ENCODE measurements at regions not wholly inside any gene's neighbourhood (a gene's known extent, or its start where the extent isn't known, plus 50 kb on each side); places are given as distances from the start of the nearest gene placed in this dataset.
A peak's percentile ranks its signal among the peaks of the same experiment; 100 is the strongest.

DNA sequence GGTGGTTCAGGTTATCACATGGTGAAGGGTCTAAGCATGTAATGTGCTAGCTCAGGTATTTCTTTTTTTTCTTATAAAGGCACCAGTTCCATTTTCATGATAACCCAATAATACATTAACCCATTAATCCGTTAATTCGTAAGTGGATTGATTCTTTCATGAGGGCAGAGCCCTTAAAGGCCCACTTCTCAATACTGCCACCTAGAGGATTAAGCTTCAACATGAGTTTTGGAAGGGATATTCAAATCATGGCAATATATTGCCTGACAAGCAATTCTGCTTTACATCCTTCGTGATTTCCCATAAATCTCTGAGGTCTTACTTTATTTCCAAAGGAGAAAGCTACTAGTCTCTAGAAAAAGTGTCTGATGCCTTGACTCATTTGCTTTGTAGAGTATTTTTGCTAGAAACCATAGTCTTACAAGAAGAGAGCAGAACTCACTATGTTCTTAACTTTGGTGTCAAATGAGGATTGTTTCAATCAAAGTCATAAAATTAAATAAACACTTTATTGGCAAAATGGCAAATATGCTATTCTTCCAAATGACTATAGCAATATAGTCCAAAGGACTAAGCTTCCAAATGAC, 271.3 kb downstream of the KCNS3 start:
- TF ChIP-seq CTCF (IDR thresholded peaks at IDR 0.05), result peak; percentile 70
- TF ChIP-seq EZH2 (IDR thresholded peaks at IDR 0.05; ENCODE audit: borderline replicate concordance, insufficient read depth, low read depth, low read length, poor library complexity, severe bottlenecking), result no peak

Measured in B cell (primary cell).